Mesodermal cell (in vitro differentiated cells): ENCODE measurements at regions not wholly inside any gene's neighbourhood (a gene's known extent, or its start where the extent isn't known, plus 50 kb on each side); places are given as distances from the start of the nearest gene placed in this dataset.

ENCODE experiments used
- H3K27ac ChIP-seq: 2 replicates; pipeline ENCODE4 v1.7.0; 2013; ENCODE audit warnings: mild to moderate bottlenecking, low read depth, low read length, moderate library complexity; ENCODE audit not compliant: severe bottlenecking
- H3K36me3 ChIP-seq: 2 replicates; pipeline ENCODE4 v1.7.1; 2013; ENCODE audit warnings: mild to moderate bottlenecking, low read length, moderate library complexity; ENCODE audit not compliant: control insufficient read depth, insufficient read depth
- H3K4me1 ChIP-seq: one replicate; pipeline ENCODE4 v1.7.1; 2013; ENCODE audit warnings: mild to moderate bottlenecking, low read length; ENCODE audit not compliant: insufficient read depth, control insufficient read depth, poor library complexity, severe bottlenecking
- H3K4me3 ChIP-seq: 2 replicates; pipeline ENCODE4 v1.7.0; 2013; ENCODE audit warnings: low read length, control low read depth, mild to moderate bottlenecking; ENCODE audit not compliant: insufficient read depth, poor library complexity, severe bottlenecking; ENCODE audit errors: extremely low read depth
- H3K9me3 ChIP-seq: 2 replicates; pipeline ENCODE4 v1.7.1; 2013; ENCODE audit warnings: mild to moderate bottlenecking, low read length, moderate library complexity; ENCODE audit not compliant: control insufficient read depth
- WGBS, 2 experiments: methylation state at CpG; one replicate each; pipeline ENCODE4 v1.1.5; 2013; ENCODE audit warnings: missing lambda C conversion rate in 2 of 2; ENCODE audit not compliant: insufficient coverage in 2 of 2; 5-methylcytosine and 5-hydroxymethylcytosine counted together

DNA sequence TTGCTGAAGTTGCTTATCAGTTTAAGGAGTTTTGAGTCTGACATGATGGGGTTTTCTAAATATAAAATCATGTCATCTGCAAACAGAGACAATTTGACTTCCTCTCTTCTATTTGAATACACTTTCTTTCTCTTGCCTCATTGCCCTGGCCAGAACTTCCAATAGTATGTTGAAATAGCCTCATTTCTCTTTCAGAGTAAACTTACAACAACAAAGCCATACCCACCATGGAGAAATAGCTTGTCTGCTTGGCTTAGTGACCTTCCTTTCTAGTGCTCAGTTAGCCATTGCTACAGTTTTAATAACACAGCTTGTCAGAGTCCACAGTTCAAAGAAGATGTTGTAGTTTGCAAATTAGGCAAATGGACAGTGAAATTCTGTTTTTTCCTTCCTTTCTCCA lies 228.0 kb downstream of the ETAA1 start:
- H3K27ac ChIP-seq = no peak overlapping the region
- peaks cover 6% of the 10 kb centered on the region for H3K4me1 ChIP-seq
- no peaks in the 10 kb centered on the region for H3K9me3 ChIP-seq
- no peak overlapping the region for H3K4me3 ChIP-seq
- no peaks in the 10 kb centered on the region for H3K36me3 ChIP-seq

- peaks cover 6% of the 10 kb centered on the region for H3K4me1 ChIP-seq
- H3K4me3 ChIP-seq = no peak overlapping the region
- 62 to 93% methylated on average over 2 to 3 of the region's 5 CpGs for WGBS, 2 experiments
- H3K36me3 ChIP-seq = no peaks in the 10 kb centered on the region
- H3K27ac ChIP-seq = no peak overlapping the region
- no peaks in the 10 kb centered on the region for H3K9me3 ChIP-seq
Observed at GRCh38 chr2:67625690-67626475, 228.8 kb downstream of the ETAA1 start.

DNA sequence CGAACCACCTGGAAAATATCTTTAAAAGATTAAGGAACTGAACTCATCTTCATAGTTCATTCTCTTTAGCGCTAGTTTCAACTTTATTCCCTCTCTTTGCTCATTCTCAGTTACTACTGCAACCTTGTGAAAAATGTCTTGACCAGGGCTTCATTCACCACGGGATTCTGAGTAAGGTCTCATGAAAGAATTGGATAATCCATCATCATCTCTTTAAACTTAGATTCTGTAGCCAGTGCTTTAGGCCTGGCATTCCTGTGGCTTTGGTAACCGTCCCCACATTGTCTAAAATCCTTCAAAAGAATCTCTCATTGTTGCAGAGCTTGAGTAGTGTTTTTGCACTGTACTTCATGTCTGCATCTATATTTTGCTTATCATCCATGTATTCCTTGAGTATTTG lies 229.5 kb downstream of the ETAA1 start:
- WGBS, 2 experiments = 74 to 86% methylated on average over 1 to 4 of the region's 4 CpGs
- H3K4me3 ChIP-seq = no peak overlapping the region
- no peaks in the 10 kb centered on the region for H3K9me3 ChIP-seq
- no peak overlapping the region for H3K27ac ChIP-seq
- H3K4me1 ChIP-seq = peaks cover 6% of the 10 kb centered on the region
- H3K36me3 ChIP-seq = no peaks in the 10 kb centered on the region

- no peaks in the 10 kb centered on the region for H3K36me3 ChIP-seq
- no peaks in the 10 kb centered on the region for H3K9me3 ChIP-seq
- H3K4me1 ChIP-seq = peaks cover 6% of the 10 kb centered on the region
- 92 to 100% methylated on average over 2 of the region's 3 CpGs for WGBS, 2 experiments
- H3K27ac ChIP-seq = no peak overlapping the region
- H3K4me3 ChIP-seq = no peak overlapping the region
Observed at GRCh38 chr2:67627456-67628207, 230.5 kb downstream of the ETAA1 start.

GRCh38 chr2:67628892-67629291 lies 231.8 kb downstream of the ETAA1 start:
- H3K27ac ChIP-seq = no peak overlapping the region
- H3K9me3 ChIP-seq = no peaks in the 10 kb centered on the region
- WGBS, 2 experiments = no CpG with 5 or more reads among the region's 1 CpG
- peaks cover 6% of the 10 kb centered on the region for H3K4me1 ChIP-seq
- H3K4me3 ChIP-seq = no peak overlapping the region
- H3K36me3 ChIP-seq = no peaks in the 10 kb centered on the region

DNA sequence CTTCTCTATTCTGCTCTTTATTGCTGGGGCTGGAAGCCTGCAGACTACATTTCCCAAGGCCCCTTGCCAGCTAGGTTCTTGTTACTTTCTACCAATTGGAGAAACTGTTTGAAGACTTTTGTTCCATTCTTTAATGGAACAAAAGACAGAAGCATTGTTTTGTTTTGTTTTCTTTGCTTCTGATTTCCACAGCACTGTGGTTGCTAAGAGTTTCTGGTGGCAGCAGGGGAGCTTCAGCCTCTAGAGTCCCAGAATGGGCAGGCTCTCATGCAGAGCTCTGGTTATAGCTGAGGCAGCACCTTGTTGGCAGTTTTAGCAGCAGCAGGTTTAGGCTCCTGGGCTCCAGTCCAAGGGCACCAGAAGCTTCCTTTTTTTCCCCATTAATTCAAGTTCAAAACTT lies 234.3 kb downstream of the ETAA1 start:
- no peaks in the 10 kb centered on the region for H3K9me3 ChIP-seq
- no peaks in the 10 kb centered on the region for H3K36me3 ChIP-seq
- no peak overlapping the region for H3K4me3 ChIP-seq
- H3K4me1 ChIP-seq = no peaks in the 10 kb centered on the region
- H3K27ac ChIP-seq = no peak overlapping the region

DNA sequence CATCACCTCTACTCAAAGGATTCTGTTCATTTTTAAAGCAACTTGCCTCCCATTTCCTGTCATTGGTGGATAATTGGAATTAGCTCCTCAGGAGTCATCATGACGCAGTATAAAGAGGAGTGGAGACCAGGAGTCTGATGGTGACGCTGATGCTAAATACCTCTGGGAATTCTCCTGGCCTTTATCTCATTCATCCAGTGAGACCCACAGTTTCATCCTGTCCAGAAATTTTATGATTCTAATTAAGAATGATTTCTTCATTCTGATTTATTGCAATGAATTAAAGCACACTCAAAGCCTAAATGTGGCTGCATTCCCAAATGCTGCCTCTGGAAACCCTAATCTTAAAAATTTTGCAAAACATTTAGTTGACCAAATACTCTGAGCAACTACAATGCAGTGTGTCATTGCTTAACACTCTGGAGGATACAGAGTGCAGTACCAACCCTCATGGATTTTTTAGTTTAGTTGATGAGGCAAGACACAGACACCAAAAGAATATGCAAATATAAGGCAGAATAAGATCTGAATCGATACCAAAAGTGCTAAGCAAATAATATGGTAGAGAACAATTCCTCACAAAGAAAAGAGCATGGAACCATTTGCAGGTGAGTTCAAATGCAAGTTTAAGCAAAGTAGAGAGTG lies 236.2 kb downstream of the ETAA1 start:
- Histone ChIP-seq H3K27ac (no peak overlapping the region), H3K36me3 (no peaks in the 10 kb centered on the region), H3K4me3 (no peak overlapping the region), H3K9me3 (no peaks in the 10 kb centered on the region), H3K4me1 (no peaks in the 10 kb centered on the region)
- WGBS, 2 experiments = 50 to 100% methylated on average over 1 to 2 of the region's 3 CpGs

DNA sequence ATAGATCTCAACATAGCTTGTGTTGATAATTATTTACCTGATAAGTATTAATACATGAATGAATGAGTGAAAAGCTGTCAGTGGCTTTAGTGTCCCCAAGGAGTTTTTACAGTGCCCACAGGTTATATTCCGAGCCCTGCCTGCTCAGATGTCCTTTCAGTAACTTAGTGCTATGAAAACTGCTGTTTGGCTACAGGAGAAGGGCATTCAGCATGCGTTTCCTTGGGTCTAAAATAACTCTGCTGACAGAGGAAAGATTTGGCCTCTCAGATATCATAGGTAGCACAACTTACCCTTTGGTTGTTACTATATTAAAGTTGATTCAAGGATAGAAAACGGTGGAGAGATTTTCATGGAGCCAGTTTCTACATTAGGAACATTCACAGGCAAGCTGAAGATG lies 241.0 kb downstream of the ETAA1 start:
- Histone ChIP-seq H3K36me3 (no peaks in the 10 kb centered on the region), H3K4me3 (no peak overlapping the region), H3K4me1 (no peaks in the 10 kb centered on the region), H3K9me3 (no peaks in the 10 kb centered on the region), H3K27ac (no peak overlapping the region)
- WGBS, 2 experiments = 0 to 31% methylated on average over 1 to 2 of the region's 3 CpGs

- WGBS, 2 experiments = no CpG with 5 or more reads among the region's 3 CpGs
- no peaks in the 10 kb centered on the region for H3K36me3 ChIP-seq
- H3K4me1 ChIP-seq = no peaks in the 10 kb centered on the region
- H3K4me3 ChIP-seq = no peak overlapping the region
- H3K27ac ChIP-seq = no peak overlapping the region
- H3K9me3 ChIP-seq = no peaks in the 10 kb centered on the region
Observed at GRCh38 chr2:67641312-67642045, 244.3 kb downstream of the ETAA1 start.

GRCh38 chr2:67642046-67642382 lies 244.9 kb downstream of the ETAA1 start:
- Histone ChIP-seq H3K27ac (no peak overlapping the region), H3K36me3 (no peaks in the 10 kb centered on the region), H3K4me3 (no peak overlapping the region), H3K4me1 (no peaks in the 10 kb centered on the region), H3K9me3 (peaks cover 5% of the 10 kb centered on the region)
- 58 to 59% methylated on average over 4 of the region's 4 CpGs for WGBS, 2 experiments
